Trophoblast cell (in vitro differentiated cells and primary cell): ENCODE measurements at regions not wholly inside any gene's neighbourhood (a gene's known extent, or its start where the extent isn't known, plus 50 kb on each side); places are given as distances from the start of the nearest gene placed in this dataset.

Experiments used
- DNase-seq, 2 donors: peaks; one replicate each; pipeline ENCODE4 v3.0.0-alpha.2; 2016
- H2AFZ ChIP-seq: 2 replicates; pipeline ENCODE4 v1.6.1; 2013; ENCODE audit warnings: low read length, moderate library complexity, mild to moderate bottlenecking; ENCODE audit not compliant: insufficient read depth, poor library complexity
- H2AK5ac ChIP-seq: 2 replicates; pipeline ENCODE4 v1.6.1; 2013; ENCODE audit warnings: mild to moderate bottlenecking, low read length
- H2BK120ac ChIP-seq: 2 replicates; pipeline ENCODE4 v1.6.1; 2013; ENCODE audit warnings: low read length, mild to moderate bottlenecking, moderate library complexity; ENCODE audit not compliant: insufficient read depth, poor library complexity
- H2BK12ac ChIP-seq: 2 replicates; pipeline ENCODE4 v1.6.1; 2013; ENCODE audit warnings: mild to moderate bottlenecking, low read length, moderate library complexity
- H2BK5ac ChIP-seq: 2 replicates; pipeline ENCODE4 v1.6.1; 2013; ENCODE audit warnings: low read length, low read depth, moderate library complexity, mild to moderate bottlenecking; ENCODE audit not compliant: poor library complexity
- H3K14ac ChIP-seq: 2 replicates; pipeline ENCODE4 v1.6.1; 2013; ENCODE audit warnings: mild to moderate bottlenecking, low read length
- H3K18ac ChIP-seq: 2 replicates; pipeline ENCODE4 v1.6.1; 2013; ENCODE audit warnings: mild to moderate bottlenecking, low read length
- H3K23ac ChIP-seq: 2 replicates; pipeline ENCODE4 v1.6.1; 2013; ENCODE audit warnings: low read length
- H3K27ac ChIP-seq: 2 replicates; pipeline ENCODE4 v1.5.1; 2013; ENCODE audit warnings: low read depth, mild to moderate bottlenecking, inconsistent platforms, low read length, moderate library complexity
- H3K27me3 ChIP-seq: 2 replicates; pipeline ENCODE4 v1.6.1; 2013; ENCODE audit warnings: inconsistent platforms, mild to moderate bottlenecking, low read length, moderate library complexity; ENCODE audit not compliant: insufficient read depth
- H3K36me3 ChIP-seq, 2 experiments: 1 replicate in 1 of 2; 2 replicates in 1 of 2; pipeline ENCODE4 v1.6.1; 2013; ENCODE audit warnings: low read length in 2 of 2, mild to moderate bottlenecking in 2 of 2, moderate library complexity in 1 of 2; ENCODE audit not compliant: insufficient read depth in 2 of 2, control insufficient read depth in 1 of 2
- H3K4ac ChIP-seq: 2 replicates; pipeline ENCODE4 v1.6.1; 2013; ENCODE audit warnings: low read depth, mild to moderate bottlenecking, low read length, moderate library complexity
- H3K4me1 ChIP-seq, 2 experiments: 1 replicate in 1 of 2; 2 replicates in 1 of 2; pipeline ENCODE4 v1.6.1; 2013; ENCODE audit warnings: low read length in 2 of 2, mild to moderate bottlenecking in 2 of 2, moderate library complexity in 1 of 2; ENCODE audit not compliant: insufficient read depth in 2 of 2, control insufficient read depth in 1 of 2
- H3K4me2 ChIP-seq: 2 replicates; pipeline ENCODE4 v1.6.1; 2013; ENCODE audit warnings: inconsistent platforms, mild to moderate bottlenecking, low read length, moderate library complexity
- H3K4me3 ChIP-seq: 2 replicates; pipeline ENCODE4 v1.5.1; 2013; ENCODE audit warnings: mild to moderate bottlenecking, low read depth, low read length, inconsistent platforms
- H3K79me1 ChIP-seq: one replicate; pipeline ENCODE4 v1.6.1; 2013; ENCODE audit warnings: low read length
- H3K79me2 ChIP-seq: 2 replicates; pipeline ENCODE4 v1.6.1; 2013; ENCODE audit warnings: low read length, mild to moderate bottlenecking; ENCODE audit not compliant: control insufficient read depth, insufficient read depth, poor library complexity
- H3K9ac ChIP-seq: 2 replicates; pipeline ENCODE4 v1.6.1; 2013; ENCODE audit warnings: mild to moderate bottlenecking, low read length
- H3K9me3 ChIP-seq: 2 replicates; pipeline ENCODE4 v1.6.1; 2013; ENCODE audit warnings: low read depth, mild to moderate bottlenecking, control low read depth, inconsistent platforms, low read length; ENCODE audit not compliant: insufficient read depth
- H4K12ac ChIP-seq: 2 replicates; pipeline ENCODE4 v1.6.1; 2013; ENCODE audit warnings: low read depth, mild to moderate bottlenecking, low read length, moderate library complexity
- H4K8ac ChIP-seq: 2 replicates; pipeline ENCODE4 v1.6.1; 2013; ENCODE audit warnings: low read depth, mild to moderate bottlenecking, low read length, moderate library complexity
- H4K91ac ChIP-seq: one replicate; pipeline ENCODE4 v1.6.1; 2013; ENCODE audit warnings: low read depth, mild to moderate bottlenecking, low read length, moderate library complexity
- WGBS: extraction: QIAGEN DNeasy Blood & Tissue Kit; methylation state at CpG from one replicate; pipeline ENCODE4 v1.1.7; 2013; ENCODE audit warnings: missing lambda C conversion rate; ENCODE audit not compliant: insufficient read length, insufficient coverage; ENCODE audit errors: extremely low coverage; 5-methylcytosine and 5-hydroxymethylcytosine counted together

DNA sequence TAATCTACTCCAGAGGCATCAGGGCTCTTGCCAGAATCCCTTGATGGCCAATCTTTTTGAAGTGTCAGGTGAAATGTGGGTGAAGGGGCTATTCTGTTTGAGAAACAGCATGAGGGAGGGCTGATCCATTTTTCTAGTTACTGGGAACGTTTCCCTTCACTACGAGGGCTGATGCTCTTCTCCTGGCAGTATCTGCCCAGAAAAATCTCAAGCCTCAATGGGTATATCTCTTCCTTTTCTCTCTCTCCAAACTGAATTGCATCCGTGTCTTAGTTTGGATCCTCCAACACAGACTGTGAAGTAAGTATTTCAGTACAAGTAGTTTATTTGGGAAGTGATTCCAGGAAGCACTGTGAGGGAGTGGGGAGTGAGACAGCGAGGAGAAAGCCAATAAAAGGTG, 113.0 kb upstream of the NAV2 start:
- Histone ChIP-seq H2BK5ac (no peak overlapping the region), H2AFZ (no peak overlapping the region), H3K23ac (no peak overlapping the region), H2BK12ac (no peak overlapping the region), H3K4me1 (peaks cover 4 to 5% of the 10 kb centered on the region in 2 experiments), H4K8ac (no peak overlapping the region), H3K4ac (no peak overlapping the region), H2AK5ac (no peak overlapping the region), H3K9ac (no peak overlapping the region), H3K27me3 (no peaks in the 10 kb centered on the region), H3K79me1 (no peaks in the 10 kb centered on the region), H3K4me2 (no peak overlapping the region), H3K4me3 (no peak overlapping the region), H3K18ac (no peak overlapping the region), H3K14ac (no peak overlapping the region), H4K91ac (no peak overlapping the region), H3K79me2 (no peaks in the 10 kb centered on the region), H2BK120ac (no peak overlapping the region), H3K9me3 (no peaks in the 10 kb centered on the region), H4K12ac (no peak overlapping the region), H3K36me3 (no peaks in the 10 kb centered on the region), H3K27ac (no peak overlapping the region)
- WGBS, result no CpG with 5 or more reads among the region's 4 CpGs
- no peak for DNase-seq

DNA sequence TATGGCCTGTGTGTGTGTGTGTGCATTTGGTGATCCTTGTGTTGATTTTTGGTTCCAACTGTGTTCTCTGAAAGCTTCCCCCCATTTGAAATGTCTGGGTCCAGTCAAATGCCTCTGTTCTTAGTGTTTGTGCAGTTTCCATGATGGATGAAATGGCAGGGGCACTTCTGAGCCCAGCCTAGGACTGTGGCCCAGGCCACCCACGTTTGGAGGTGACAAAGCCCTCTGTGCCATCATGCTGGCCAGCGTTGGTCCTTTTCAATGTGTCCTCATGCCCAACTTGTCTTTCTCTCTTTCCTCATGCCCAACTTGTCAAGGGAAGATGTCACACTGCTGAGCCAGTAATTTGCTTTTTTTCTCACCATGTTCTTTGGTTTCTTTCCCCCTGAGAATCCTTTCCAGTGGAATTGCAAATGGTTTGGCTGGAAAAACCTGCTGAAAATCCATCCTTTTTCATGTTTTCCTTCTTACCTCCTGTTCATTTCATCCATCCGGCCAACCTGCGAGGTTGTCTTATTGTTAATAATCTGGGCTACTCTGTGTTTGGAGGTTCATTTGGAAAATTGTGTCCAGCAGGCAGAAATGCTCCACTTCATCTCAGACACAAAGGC, 113.7 kb upstream of the NAV2 start:
- H3K18ac ChIP-seq, result no peak overlapping the region
- no peak overlapping the region for H2AK5ac ChIP-seq
- H2BK12ac ChIP-seq, result no peak overlapping the region
- no peak overlapping the region for H3K4me3 ChIP-seq
- H4K12ac ChIP-seq, result no peak overlapping the region
- no peak overlapping the region for H3K4me2 ChIP-seq
- H3K23ac ChIP-seq, result no peak overlapping the region
- no peaks in the 10 kb centered on the region for H3K9me3 ChIP-seq
- H3K36me3 ChIP-seq, result no peaks in the 10 kb centered on the region
- DNase-seq, result no peak
- H3K4me1 ChIP-seq, result peaks cover 4 to 5% of the 10 kb centered on the region in 2 experiments
- no peak overlapping the region for H3K27ac ChIP-seq
- no peak overlapping the region for H2AFZ ChIP-seq
- no peak overlapping the region for H4K8ac ChIP-seq
- H2BK5ac ChIP-seq, result no peak overlapping the region
- WGBS, result no CpG with 5 or more reads among the region's 4 CpGs
- H3K79me1 ChIP-seq, result no peaks in the 10 kb centered on the region
- H3K14ac ChIP-seq, result no peak overlapping the region
- no peak overlapping the region for H4K91ac ChIP-seq
- no peak overlapping the region for H3K4ac ChIP-seq
- H3K9ac ChIP-seq, result no peak overlapping the region
- H2BK120ac ChIP-seq, result no peak overlapping the region
- no peaks in the 10 kb centered on the region for H3K27me3 ChIP-seq
- no peaks in the 10 kb centered on the region for H3K79me2 ChIP-seq

DNA sequence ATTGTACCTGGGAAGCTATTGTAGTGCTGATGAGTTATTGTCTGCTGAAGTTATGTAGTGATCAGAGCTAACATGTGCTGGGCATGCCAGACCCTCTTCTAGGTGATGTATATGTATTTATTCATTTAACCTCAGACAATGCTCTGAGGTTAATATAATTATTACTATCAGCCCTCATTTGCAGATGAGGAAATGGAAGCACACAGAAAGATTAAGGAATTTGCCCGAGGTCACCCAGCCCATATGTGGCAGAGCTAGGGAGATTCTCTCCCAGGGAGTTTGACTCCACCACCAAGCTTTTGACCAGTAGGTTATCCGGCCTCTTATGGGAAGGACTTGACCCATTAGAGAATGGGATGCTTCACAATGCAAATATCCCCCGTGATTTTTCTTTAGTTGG, 114.2 kb upstream of the NAV2 start:
- no peak overlapping the region for H3K4me2 ChIP-seq
- H2AFZ ChIP-seq, result no peak overlapping the region
- no peak overlapping the region for H3K18ac ChIP-seq
- no peak overlapping the region for H3K4ac ChIP-seq
- H3K14ac ChIP-seq, result no peak overlapping the region
- no peaks in the 10 kb centered on the region for H3K36me3 ChIP-seq
- no peak overlapping the region for H2BK12ac ChIP-seq
- no peak overlapping the region for H3K27ac ChIP-seq
- H3K23ac ChIP-seq, result no peak overlapping the region
- H4K8ac ChIP-seq, result no peak overlapping the region
- no peaks in the 10 kb centered on the region for H3K27me3 ChIP-seq
- peaks cover 4 to 5% of the 10 kb centered on the region in 2 experiments for H3K4me1 ChIP-seq
- no peak overlapping the region for H4K91ac ChIP-seq
- no peak overlapping the region for H2BK120ac ChIP-seq
- H3K4me3 ChIP-seq, result no peak overlapping the region
- H2BK5ac ChIP-seq, result no peak overlapping the region
- WGBS, result no CpG with 5 or more reads among the region's 3 CpGs
- H3K9ac ChIP-seq, result no peak overlapping the region
- DNase-seq, result peak; percentile 71 to 90
- no peak overlapping the region for H2AK5ac ChIP-seq
- H4K12ac ChIP-seq, result no peak overlapping the region
- H3K79me2 ChIP-seq, result no peaks in the 10 kb centered on the region
- H3K79me1 ChIP-seq, result no peaks in the 10 kb centered on the region
- no peaks in the 10 kb centered on the region for H3K9me3 ChIP-seq

DNA sequence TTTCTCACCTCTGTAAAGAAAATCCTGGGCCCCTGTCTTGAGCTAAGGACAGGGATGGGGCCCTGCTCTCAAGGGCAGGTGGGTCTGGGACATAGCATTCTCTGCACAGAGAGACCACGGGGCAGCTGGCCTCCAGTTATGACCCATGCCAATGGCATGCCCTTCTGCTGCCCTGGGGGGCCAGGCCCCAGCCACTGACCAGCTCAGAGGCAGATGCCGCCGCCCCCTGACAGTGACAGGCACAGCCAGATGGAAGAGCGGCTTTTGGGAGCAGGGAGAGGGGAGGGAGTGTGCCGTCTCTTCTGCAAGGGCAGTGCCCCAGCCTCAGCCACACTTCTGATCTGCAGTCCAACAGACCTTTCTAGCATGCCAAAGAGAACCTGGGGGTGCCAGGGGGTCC, 114.8 kb upstream of the NAV2 start:
- Histone ChIP-seq H3K4me1 (peaks cover 4 to 5% of the 10 kb centered on the region in 2 experiments), H3K27ac (no peak overlapping the region), H3K79me2 (no peaks in the 10 kb centered on the region), H3K9ac (no peak overlapping the region), H3K9me3 (no peaks in the 10 kb centered on the region), H3K36me3 (no peaks in the 10 kb centered on the region), H2AFZ (no peak overlapping the region), H2BK120ac (no peak overlapping the region), H3K79me1 (no peaks in the 10 kb centered on the region), H2BK12ac (no peak overlapping the region), H4K8ac (no peak overlapping the region), H3K27me3 (no peaks in the 10 kb centered on the region), H4K91ac (no peak overlapping the region), H3K18ac (no peak overlapping the region), H3K4me2 (no peak overlapping the region), H3K14ac (no peak overlapping the region), H3K4me3 (no peak overlapping the region), H2BK5ac (no peak overlapping the region), H3K4ac (no peak overlapping the region), H3K23ac (no peak overlapping the region), H4K12ac (no peak overlapping the region), H2AK5ac (no peak overlapping the region)
- no CpG with 5 or more reads among the region's 5 CpGs for WGBS
- DNase-seq, result peak; percentile 80 to 81
